ENCODE measurements at regions not wholly inside any gene's neighbourhood (a gene's known extent, or its start where the extent isn't known, plus 50 kb on each side); places are given as distances from the start of the nearest gene placed in this dataset.

DNA sequence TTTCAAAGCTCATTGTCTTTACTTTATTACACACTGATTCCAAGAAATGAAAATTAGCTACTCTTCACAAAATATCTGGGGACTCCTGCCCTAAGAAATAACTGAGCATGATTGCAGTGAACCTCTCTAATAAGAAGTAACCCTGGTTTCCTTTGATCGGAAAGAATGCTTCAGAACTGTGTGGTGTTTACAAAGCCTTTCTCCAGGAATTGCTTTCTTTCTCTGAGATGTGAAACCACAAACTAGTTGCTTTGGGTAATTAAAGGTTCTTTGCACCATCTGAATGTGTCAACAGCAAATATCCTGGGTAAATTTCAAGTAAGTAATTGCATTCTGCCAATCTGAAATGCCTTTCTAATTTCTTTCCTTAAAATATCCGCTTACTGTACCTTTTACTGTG lies 292.9 kb upstream of the SLIT2 start (continued):
- TF ChIP-seq, protein P1, sequence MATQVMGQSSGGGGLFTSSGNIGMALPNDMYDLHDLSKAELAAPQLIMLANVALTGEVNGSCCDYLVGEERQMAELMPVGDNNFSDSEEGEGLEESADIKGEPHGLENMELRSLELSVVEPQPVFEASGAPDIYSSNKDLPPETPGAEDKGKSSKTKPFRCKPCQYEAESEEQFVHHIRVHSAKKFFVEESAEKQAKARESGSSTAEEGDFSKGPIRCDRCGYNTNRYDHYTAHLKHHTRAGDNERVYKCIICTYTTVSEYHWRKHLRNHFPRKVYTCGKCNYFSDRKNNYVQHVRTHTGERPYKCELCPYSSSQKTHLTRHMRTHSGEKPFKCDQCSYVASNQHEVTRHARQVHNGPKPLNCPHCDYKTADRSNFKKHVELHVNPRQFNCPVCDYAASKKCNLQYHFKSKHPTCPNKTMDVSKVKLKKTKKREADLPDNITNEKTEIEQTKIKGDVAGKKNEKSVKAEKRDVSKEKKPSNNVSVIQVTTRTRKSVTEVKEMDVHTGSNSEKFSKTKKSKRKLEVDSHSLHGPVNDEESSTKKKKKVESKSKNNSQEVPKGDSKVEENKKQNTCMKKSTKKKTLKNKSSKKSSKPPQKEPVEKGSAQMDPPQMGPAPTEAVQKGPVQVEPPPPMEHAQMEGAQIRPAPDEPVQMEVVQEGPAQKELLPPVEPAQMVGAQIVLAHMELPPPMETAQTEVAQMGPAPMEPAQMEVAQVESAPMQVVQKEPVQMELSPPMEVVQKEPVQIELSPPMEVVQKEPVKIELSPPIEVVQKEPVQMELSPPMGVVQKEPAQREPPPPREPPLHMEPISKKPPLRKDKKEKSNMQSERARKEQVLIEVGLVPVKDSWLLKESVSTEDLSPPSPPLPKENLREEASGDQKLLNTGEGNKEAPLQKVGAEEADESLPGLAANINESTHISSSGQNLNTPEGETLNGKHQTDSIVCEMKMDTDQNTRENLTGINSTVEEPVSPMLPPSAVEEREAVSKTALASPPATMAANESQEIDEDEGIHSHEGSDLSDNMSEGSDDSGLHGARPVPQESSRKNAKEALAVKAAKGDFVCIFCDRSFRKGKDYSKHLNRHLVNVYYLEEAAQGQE (IDR thresholded peaks at IDR 0.05; ENCODE audit: low read depth, low read length): no peak
- TF ChIP-seq NRF1 (IDR thresholded peaks at IDR 0.05; ENCODE audit: low read depth, low read length): no peak
- TF ChIP-seq SMC3 (IDR thresholded peaks at IDR 0.05; ENCODE audit: low read depth, low read length): no peak
- TF ChIP-seq, protein P2, sequence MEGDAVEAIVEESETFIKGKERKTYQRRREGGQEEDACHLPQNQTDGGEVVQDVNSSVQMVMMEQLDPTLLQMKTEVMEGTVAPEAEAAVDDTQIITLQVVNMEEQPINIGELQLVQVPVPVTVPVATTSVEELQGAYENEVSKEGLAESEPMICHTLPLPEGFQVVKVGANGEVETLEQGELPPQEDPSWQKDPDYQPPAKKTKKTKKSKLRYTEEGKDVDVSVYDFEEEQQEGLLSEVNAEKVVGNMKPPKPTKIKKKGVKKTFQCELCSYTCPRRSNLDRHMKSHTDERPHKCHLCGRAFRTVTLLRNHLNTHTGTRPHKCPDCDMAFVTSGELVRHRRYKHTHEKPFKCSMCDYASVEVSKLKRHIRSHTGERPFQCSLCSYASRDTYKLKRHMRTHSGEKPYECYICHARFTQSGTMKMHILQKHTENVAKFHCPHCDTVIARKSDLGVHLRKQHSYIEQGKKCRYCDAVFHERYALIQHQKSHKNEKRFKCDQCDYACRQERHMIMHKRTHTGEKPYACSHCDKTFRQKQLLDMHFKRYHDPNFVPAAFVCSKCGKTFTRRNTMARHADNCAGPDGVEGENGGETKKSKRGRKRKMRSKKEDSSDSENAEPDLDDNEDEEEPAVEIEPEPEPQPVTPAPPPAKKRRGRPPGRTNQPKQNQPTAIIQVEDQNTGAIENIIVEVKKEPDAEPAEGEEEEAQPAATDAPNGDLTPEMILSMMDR (IDR thresholded peaks at IDR 0.05): no peak

DNA sequence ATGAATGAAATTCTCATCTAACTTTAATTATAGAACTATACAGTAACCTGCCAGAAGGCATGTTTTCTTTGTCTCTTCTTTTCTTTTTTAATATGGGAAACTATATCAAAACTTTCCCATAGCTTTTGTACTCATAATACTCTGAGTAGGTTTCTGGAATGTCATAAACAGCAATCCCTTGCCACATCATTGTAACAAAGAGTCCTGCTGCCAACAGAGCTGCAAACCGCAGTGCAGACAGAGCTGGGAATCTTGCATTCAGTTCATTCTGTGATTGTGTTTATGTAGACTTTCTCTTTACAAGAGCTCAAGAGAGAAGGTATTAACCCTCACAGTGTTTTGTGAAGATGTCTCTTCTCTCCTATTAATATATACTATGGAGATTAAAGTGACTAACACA lies 304.4 kb upstream of the SLIT2 start:
- no peaks in the 10 kb centered on the region for H3K9me2 ChIP-seq

DNA sequence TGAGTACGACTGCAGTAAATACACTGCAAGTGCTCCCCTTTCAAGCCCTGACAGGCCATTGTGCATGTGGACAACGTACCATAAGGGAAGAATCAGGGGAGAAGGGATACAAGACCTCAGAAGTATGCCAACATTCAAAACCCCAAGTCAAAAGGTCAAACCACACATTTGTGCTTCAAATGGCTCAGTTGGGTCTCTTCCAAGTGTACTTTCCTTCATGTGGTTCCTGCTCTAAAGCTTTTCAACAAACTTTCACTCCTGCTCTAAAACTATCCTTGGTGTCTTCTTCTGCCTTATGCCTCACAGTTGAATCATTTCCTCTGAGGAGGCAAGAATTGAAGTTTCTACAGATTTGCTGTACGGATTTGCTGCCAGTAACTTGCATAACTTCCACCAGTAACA lies 305.7 kb upstream of the SLIT2 start:
- 8% methylated on average over 3 of the region's 3 CpGs for WGBS (ENCODE audit: low lambda C conversion rate)
- no peak overlapping the region for H3K4me3 ChIP-seq (ENCODE audit: low read depth in 2 of 2, low read length in 1 of 2)
- CTCF ChIA-PET: interaction anchor here (1.0 to 1.1 kb wide), 2 partner anchors 21 to 40 kb away, joined by 3 read pairs; no protein-coding TSS in a partner anchor
- no peaks in the 10 kb centered on the region for H4K20me1 ChIP-seq (ENCODE audit: insufficient read depth)
- peaks cover 15% of the 10 kb centered on the region for H3F3A ChIP-seq (replicated peaks; ENCODE audit: insufficient read depth)
- peak overlapping the region; percentile 35; the same call in 1 of the 2 replicates for H2AFZ ChIP-seq (ENCODE audit: low read depth)
- peak overlapping the region; percentile 66 to 68; a peak in 3 of 4 replicates for H3K27ac ChIP-seq (ENCODE audit: low read depth in 2 of 2, low read length in 1 of 2)
- POLR2A ChIA-PET: no interaction called here
- no peaks in the 10 kb centered on the region for H3K9me3 ChIP-seq
- H3K27me3 ChIP-seq (ENCODE audit: insufficient read depth): no peaks in the 10 kb centered on the region
- H3K4me1 ChIP-seq (ENCODE audit: control insufficient read depth in 1 of 2, insufficient read depth in 2 of 2, low read depth in 1 of 2, low read length in 1 of 2): peaks cover 19 to 20% of the 10 kb centered on the region in 2 experiments
- H3K36me3 ChIP-seq (replicated peaks in 1 of 2; ENCODE audit: control insufficient read depth in 1 of 2, insufficient read depth in 2 of 2, low read length in 1 of 2): no peaks in the 10 kb centered on the region
- H3K9ac ChIP-seq: no peak overlapping the region
- peak overlapping the region; percentile 62 for H3K4me2 ChIP-seq
- H3K9me2 ChIP-seq: no peaks in the 10 kb centered on the region
- H3K79me2 ChIP-seq (ENCODE audit: insufficient read depth): no peaks in the 10 kb centered on the region
- DNase-seq: no peak
- TF ChIP-seq EZH2phosphoT487 (IDR thresholded peaks at IDR 0.05; ENCODE audit: borderline replicate concordance, low read depth): no peak
- peak; percentile 86 for TF ChIP-seq JUND (IDR thresholded peaks at IDR 0.05)
- peak; percentile 87; the same call in 1 of the 2 replicates for TF ChIP-seq POLR2AphosphoS5 (IDR thresholded peaks at IDR 0.05; ENCODE audit: low read depth, low read length)
- TF ChIP-seq GATA2 (CRISPR knock-in tag; IDR thresholded peaks at IDR 0.05): no peak
- no peak for TF ChIP-seq RCOR1 (IDR thresholded peaks at IDR 0.05; ENCODE audit: low read length)
- TF ChIP-seq, protein P3, sequence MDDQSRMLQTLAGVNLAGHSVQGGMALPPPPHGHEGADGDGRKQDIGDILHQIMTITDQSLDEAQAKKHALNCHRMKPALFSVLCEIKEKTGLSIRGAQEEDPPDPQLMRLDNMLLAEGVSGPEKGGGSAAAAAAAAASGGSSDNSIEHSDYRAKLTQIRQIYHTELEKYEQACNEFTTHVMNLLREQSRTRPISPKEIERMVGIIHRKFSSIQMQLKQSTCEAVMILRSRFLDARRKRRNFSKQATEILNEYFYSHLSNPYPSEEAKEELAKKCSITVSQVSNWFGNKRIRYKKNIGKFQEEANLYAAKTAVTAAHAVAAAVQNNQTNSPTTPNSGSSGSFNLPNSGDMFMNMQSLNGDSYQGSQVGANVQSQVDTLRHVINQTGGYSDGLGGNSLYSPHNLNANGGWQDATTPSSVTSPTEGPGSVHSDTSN (IDR thresholded peaks at IDR 0.05): peak; percentile 82
- TF ChIP-seq CHD2 (IDR thresholded peaks at IDR 0.05; ENCODE audit: low read length, partially characterized antibody): no peak
- peak; percentile 95 for TF ChIP-seq TCF12 (IDR thresholded peaks at IDR 0.05)
- TF ChIP-seq, protein P2 (IDR thresholded peaks at IDR 0.05): no peak
- TF ChIP-seq RXRA (IDR thresholded peaks at IDR 0.05; ENCODE audit: borderline replicate concordance, low read depth): peak; percentile 96
- no peak; the same call in 1 of the 2 replicates for TF ChIP-seq YY1 (IDR thresholded peaks at IDR 0.05; ENCODE audit: low read depth)
- peak; percentile 56 to 97 for TF ChIP-seq EP300 (IDR thresholded peaks at IDR 0.05; ENCODE audit: borderline replicate concordance in 1 of 2, low read depth in 1 of 2, low read length in 1 of 2)
- TF ChIP-seq MEF2A (IDR thresholded peaks at IDR 0.05; ENCODE audit: borderline replicate concordance, low read depth): peak; percentile 84

More for the DNA sequence above, 304.4 kb upstream of the SLIT2 start:
- Histone ChIP-seq H3K36me3 (replicated peaks in 1 of 2; ENCODE audit: control insufficient read depth in 1 of 2, insufficient read depth in 2 of 2, low read length in 1 of 2) (no peaks in the 10 kb centered on the region), H3K4me1 (ENCODE audit: control insufficient read depth in 1 of 2, insufficient read depth in 2 of 2, low read depth in 1 of 2, low read length in 1 of 2) (peaks cover 17 to 19% of the 10 kb centered on the region in 2 experiments), H3K27me3 (ENCODE audit: insufficient read depth) (no peaks in the 10 kb centered on the region), H2AFZ (ENCODE audit: low read depth) (no peak overlapping the region), H3K9ac (no peak overlapping the region), H3K9me3 (no peaks in the 10 kb centered on the region), H3K27ac (ENCODE audit: low read depth in 2 of 2, low read length in 1 of 2) (no peak overlapping the region), H3K79me2 (ENCODE audit: insufficient read depth) (no peaks in the 10 kb centered on the region), H4K20me1 (ENCODE audit: insufficient read depth) (no peaks in the 10 kb centered on the region), H3K4me3 (ENCODE audit: low read depth in 2 of 2, low read length in 1 of 2) (no peak overlapping the region), H3K4me2 (no peak overlapping the region), H3F3A (replicated peaks; ENCODE audit: insufficient read depth) (peaks cover 15% of the 10 kb centered on the region)
- ChIA-PET POLR2A (no interaction called here), CTCF (interaction anchor here (1.1 kb wide), 1 partner anchor 22 kb away, joined by 3 read pairs; no protein-coding TSS in a partner anchor)
- DNase-seq: no peak
- TF ChIP-seq NRF1 (IDR thresholded peaks at IDR 0.05; ENCODE audit: low read depth, low read length) (no peak), SMC3 (IDR thresholded peaks at IDR 0.05; ENCODE audit: low read depth, low read length) (no peak), FOXJ3 (CRISPR knock-in tag; IDR thresholded peaks at IDR 0.05) (no peak), MEF2A (IDR thresholded peaks at IDR 0.05; ENCODE audit: borderline replicate concordance, low read depth) (no peak)
- WGBS (ENCODE audit: low lambda C conversion rate): 100% methylated on average over 1 of the region's 1 CpG

Data from SK-N-SH (cell line).